HEK293 (cell line): ENCODE measurements at regions not wholly inside any gene's neighbourhood (a gene's known extent, or its start where the extent isn't known, plus 50 kb on each side); places are given as distances from the start of the nearest gene placed in this dataset.

Source experiments
- CTCF ChIP-seq: fragments of 450-650 bp; formaldehyde crosslinking; IDR thresholded peaks from 2 replicates; pipeline ENCODE4 v1.5.1; 2016; ENCODE audit warnings: missing biosample characterization, missing genetic modification characterization
- RBAK ChIP-seq: fragments of 450-650 bp; formaldehyde crosslinking; IDR thresholded peaks from 2 replicates; pipeline ENCODE4 v1.5.1; 2016; ENCODE audit warnings: missing biosample characterization, missing genetic modification characterization
- ZFP37 ChIP-seq: fragments of 450-650 bp; formaldehyde crosslinking; IDR thresholded peaks from 2 replicates; pipeline ENCODE4 v1.5.1; 2016; ENCODE audit warnings: missing biosample characterization, missing genetic modification characterization
- ZNF274 ChIP-seq, 2 experiments: fragments of 200-500 bp in 1 of 2; fragments of 450-650 bp in 1 of 2; sonication (Bioruptor generic) in 1 of 2; formaldehyde crosslinking in 1 of 2; IDR thresholded peaks; 2 replicates each; pipeline versions ENCODE4 v1.5.1 to v1.6.1; 2014 to 2016; ENCODE audit warnings: borderline replicate concordance in 1 of 2, inconsistent platforms in 1 of 2, low read length in 1 of 2, missing biosample characterization in 1 of 2, missing genetic modification characterization in 1 of 2

- TF ChIP-seq ZFP37, result no peak
- no peak for TF ChIP-seq CTCF (tag by site-specific recombination)
- TF ChIP-seq RBAK (tag by site-specific recombination), result no peak
- no peak for TF ChIP-seq ZNF274 (IDR thresholded peaks at IDR 0.05; ENCODE audit: low read length)
- TF ChIP-seq ZNF274 (tag by site-specific recombination; IDR thresholded peaks at IDR 0.05; ENCODE audit: borderline replicate concordance), result no peak
These were observed 78.4 kb upstream of the GSE1 start for GRCh38 chr16:85534536-85535351.
